Cerebellar cortex (tissue), 1 donor: ENCODE measurements at regions not wholly inside any gene's neighbourhood (a gene's known extent, or its start where the extent isn't known, plus 50 kb on each side); places are given as distances from the start of the nearest gene placed in this dataset.

ENCODE experiments used
- DNase-seq: peaks from one replicate; pipeline ENCODE4 v3.0.0-alpha.2; 2015; ENCODE audit warnings: low spot score

DNA sequence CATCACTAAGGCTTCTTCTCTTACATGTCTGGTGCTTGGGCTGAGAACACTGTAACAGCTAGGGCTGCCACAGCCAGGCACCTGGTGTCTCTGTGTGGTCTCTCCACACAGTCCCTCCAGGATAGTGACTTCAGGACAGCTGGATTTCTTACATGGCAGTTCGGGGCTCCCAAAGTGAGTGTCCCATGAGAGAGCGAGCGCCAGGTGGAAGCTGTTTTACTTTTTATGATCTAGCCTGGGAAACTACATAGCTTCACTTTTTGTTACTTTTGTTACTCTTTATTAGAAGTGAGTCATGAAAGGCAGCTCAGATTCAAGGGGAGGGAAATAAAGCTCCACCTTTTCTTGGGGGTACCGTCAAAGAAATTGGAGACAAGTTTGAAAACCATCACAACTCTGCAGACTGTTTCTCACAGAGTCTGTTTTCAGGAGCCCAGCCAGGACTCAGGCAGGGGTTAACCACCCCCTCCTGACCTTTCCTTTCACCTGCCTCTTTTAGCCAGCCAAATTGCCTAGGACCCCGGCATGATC lies 373.0 kb downstream of the MID1IP1 start:
- no peak for DNase-seq

DNA sequence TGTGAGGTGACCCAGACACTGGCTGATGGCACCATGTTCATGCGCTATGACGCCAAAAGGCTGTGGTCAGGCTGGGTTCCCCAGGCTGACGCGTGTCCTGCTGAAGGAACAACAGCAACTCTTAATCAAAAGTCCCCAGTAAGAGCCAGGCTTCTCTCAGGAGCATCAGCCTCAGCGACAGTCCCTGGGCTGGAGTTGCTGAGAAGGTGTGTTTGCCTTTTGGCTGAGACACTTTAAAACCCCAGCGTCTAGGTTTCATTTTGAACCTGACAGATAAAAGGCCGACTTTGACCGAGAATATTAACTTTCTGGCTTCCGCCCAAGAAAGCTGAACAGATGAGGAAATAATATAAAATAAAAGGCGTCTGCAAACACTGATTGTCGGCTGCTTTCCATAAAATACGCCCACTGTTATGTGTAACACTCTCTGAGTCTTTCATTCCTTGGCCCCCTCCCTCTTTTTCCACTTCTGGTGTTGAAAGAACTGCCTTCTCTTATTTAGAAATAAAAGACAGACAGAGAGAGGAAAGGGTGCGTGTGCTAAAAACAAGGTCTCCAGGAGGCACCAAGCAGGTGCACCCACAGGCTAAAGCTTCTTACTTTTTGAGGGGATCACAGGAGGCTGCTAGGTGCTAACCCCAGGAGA lies 373.6 kb downstream of the MID1IP1 start:
- DNase-seq, result no peak

DNA sequence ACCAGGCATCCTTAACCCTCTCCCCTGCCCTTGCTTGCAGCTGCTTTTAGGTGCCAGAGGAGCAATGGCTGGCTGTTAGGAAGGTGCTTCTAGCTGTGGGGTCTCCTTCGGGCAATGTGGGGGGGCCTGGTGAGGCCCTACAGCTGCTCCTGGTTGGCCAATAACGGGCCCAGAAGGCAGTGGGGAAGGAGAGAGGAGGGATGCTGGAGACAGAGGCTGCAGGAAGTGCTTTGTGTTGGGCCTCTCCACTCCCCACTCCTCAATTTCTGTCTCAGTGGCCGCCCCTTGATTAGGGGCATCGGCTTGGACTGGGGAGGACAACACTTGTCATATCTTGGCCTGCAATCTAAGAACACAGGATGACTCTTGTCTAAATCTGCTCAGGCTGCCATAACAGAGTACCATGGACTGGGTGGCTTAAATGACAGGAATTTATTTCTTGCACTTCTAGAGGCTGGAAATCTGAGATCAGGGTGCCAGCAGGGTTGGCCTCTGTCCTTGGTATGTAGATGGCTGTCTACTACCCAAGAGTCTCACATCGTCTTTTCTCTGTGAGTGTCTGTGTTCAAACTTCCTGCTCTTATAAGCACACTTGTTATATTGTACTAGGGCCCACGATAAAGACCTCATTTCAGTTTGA lies 374.3 kb downstream of the MID1IP1 start:
- no peak for DNase-seq

DNA sequence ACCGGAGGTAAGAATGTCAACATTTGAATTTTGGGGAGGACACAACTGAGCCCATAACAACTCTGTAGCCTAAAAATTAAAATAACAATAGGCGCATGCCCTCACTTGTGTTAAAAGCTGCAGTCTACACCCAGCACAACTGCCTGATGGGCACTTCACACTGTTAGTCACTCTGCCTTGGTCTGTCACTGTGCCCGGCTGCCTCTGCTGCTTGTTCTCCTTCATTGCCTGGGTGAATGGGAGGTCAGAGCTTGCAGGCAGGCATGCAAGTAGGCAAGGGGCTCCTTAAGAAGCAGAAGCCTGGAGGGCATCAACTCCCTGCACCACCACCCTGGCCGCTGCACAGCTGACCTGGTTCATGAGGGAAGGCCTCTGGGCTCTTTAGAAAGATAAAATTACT lies 374.8 kb downstream of the MID1IP1 start:
- no peak for DNase-seq

DNA sequence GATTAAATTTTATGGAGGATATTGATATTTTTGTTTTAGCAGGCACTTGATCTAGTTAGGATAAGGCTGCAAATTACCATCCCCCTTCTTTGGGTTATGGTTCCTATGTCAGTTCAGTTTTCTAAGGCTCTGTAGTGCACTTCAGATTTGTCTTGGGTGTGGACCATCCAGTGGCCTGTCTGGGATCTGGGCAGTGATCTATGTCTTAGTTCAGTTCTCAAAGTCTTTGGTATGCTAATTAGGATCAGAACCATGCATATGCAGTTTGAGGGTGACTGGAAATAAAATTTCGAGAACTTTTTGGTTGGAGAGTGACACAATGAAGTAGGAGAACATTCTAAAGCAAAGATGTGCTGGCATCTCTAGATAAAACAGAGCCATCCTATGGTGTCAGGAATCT lies 388.2 kb downstream of the MID1IP1 start:
- DNase-seq, result no peak

DNA sequence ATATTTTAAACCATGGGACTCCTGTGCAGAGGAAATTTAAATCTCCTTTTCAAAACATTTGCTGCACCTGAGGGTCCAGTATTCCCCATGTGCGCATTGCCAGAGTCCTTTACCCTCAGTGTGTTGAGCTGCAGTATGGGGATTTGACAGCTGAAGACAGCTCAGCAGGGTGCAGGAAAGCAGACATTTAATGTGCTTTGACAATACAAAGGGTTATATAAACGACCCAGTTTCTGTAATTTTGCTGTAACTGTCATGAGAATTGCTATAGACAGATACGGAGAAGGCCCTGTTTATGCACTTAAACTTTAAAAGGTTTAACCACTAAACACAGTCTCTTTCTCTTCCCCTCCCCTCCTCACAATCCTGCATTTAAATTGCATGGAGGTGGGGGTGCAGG lies 393.4 kb downstream of the MID1IP1 start:
- peak; percentile 26 for DNase-seq

DNA sequence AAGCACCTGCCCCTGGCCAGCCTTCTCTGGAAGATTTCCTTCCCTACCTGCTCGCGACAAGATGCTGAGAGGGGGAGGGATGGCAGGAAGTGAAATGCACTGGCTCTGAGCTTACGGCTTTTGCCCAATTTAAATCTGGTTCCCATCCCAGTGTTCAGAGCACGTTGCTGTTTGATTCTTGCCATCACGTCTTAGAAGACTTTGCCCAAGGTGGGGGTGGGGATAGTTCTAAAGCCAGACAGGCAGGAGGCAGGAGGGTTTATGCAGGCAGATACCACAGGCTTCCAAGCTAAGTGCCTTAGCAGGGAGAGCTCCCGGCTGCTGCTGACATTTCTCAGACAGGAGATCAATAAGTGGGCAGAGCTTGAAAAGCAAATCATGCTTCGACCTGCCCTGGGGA lies 393.9 kb downstream of the MID1IP1 start:
- DNase-seq, result peak; percentile 28

DNA sequence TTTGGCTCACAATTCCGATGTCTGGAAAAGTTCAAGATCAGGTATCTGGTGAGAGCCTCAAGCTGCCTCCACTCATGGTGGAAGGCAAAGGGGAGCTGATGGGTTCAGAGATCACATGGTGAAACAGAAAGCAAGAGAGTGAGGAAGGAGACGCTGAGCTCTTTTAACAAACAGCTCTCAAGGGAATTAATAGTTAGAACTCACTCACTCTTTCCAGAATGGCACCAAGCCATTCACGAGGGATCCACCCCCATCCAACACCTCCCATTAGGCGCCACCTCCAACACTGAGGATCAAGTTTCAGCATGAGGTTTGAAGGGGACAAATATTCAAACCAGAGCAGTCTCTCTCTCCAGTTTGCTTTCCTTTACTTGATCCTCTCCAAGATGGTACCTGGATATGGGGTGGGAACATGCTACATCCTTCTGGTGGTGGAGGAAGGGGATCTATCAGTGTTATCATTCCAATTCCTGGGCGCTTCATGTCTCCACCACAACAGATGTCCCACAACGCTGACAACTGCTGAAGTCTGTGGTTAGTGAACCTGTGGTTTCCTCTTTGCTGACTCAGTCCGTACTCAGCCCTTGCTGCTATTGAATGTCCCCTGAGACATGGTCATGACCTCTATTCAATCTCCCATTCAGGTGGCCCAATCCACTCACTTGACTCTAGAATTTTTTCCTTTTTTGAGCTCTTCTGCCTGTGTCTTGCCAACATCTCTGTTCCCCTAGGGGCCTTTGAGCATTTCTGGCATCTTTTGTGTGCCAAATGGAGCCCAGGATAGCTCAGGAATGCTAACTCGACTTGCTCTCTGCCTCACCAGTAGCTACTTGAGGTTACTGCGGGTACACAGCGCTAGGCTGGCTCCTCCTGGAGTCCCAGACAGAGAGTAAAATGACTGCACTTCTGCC lies 395.2 kb downstream of the MID1IP1 start:
- no peak for DNase-seq

DNA sequence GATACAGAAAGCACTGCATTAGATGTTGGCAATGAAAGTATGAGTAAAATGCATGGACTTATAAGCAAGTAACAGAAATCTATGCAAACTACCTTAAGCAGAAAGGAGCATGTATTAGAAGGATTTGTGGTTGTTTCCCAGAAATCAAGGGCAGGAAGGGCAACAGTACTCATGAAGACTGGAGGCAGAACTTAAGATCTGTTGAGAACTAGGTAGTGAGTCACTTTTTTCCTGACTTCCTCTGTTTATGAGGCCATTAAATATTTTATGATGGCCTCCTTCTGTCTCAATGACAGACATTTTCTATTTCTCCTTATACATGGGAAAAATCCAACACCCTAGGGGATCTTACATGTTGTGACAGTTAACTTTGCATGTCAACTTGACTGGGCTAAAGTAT lies 398.2 kb downstream of the MID1IP1 start:
- DNase-seq, result no peak

DNA sequence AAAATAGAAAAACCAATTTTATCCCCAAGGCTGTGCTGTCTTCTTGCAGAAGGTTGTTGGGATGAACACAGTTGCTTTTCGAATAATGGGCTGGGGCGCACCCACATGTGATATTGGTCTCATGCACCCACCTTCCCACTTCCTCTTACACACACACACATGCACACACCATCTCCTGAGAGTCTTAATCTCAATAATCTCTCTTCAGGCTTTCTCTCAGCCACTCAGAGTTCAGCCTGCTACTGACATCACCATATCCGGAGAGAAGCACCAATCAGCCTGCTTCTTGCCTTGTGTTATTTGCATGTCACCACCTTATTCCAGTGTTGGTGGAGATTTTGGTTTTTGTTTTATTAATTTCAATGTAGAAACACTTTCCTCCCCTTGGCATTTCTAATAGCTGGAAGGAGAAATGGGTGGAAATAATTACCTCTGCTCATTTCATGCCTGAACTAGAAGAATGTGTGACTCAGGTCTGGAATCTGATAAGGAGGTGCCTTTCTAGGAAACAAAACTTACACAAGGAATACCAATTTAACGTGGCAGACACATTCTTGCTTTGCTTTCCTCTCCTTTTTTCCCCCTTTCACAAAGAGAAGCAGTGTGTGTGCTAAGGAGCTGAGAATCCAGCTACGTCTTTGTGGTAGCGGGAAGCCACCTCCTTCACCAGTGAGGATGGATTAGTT lies 400.2 kb downstream of the MID1IP1 start:
- DNase-seq, result no peak

DNA sequence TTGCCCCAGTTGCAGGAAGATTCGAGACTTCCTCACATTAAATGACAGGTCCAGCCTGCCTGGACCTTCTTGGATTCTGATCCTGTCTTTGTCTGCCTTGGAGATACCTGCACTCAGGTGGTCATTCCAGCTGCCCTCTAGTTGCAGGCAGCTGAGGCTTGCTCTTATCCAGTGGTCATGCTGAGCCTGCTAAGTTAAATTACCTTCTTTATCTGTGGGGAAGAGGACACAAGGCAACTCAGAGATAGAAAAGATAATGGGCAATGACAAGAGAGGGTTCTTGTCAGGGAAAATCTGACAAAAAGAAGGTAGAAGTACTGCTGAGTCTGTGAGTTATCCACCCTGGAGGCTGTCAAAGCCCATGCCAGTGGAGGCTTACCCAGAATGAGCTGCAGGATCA lies 401.4 kb downstream of the MID1IP1 start:
- DNase-seq, result no peak

DNA sequence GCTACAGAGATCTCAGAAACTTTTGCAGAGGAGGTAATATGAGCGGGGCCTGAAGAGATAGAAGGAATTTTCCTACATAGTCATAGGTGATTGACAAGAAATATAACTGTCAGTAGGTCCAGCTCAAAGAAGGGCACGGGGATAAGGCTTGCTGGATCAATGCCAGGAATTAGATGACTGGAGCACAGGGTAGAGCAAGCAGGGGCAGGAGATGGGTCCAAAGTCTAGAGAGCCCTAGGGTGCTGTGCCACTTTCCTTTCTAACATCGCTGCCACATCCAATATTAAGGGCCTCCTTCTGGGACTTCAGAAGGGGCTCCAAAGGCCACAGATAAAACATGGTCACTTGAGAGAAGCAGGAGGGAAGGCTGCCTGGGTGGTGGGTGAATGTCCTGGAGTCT lies 402.2 kb downstream of the MID1IP1 start:
- DNase-seq, result no peak

DNA sequence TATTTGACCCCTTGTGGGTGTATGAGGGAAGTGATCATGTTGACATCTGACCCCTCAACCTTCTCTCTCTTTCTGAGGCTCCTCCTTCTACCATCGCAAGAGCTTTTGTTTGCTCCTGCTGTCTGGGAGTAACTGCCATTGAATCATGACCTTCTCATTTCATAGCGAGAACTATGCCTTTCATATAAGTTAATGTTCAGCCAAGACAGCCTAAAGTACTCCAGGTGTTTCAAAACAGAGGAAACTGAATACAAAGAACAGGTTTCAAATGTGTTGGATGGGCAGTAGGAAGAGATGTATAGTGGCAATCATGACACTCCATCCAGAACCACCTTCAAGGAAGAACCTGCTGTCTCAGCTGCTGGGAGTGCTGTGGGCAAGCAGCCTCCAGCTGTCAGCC lies 403.1 kb downstream of the MID1IP1 start:
- no peak for DNase-seq

DNA sequence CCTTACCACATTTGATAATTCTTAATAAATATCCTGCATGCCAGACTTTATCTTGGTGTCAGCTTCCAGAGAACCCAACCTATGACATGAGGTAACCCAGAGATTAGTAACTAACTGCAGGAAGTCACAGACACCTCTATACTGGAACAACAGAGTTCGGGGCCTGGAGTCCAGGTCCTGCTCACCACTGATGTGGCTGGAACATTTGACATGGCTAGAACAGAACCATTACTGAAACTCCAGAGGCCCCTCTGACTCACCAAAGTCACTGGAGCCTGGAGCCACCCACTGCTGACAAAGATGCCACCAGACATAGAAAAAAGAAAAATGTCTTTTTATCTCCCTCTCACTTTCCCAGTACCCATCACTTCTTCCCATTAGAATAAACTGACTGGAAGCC lies 403.7 kb downstream of the MID1IP1 start:
- DNase-seq, result no peak

DNA sequence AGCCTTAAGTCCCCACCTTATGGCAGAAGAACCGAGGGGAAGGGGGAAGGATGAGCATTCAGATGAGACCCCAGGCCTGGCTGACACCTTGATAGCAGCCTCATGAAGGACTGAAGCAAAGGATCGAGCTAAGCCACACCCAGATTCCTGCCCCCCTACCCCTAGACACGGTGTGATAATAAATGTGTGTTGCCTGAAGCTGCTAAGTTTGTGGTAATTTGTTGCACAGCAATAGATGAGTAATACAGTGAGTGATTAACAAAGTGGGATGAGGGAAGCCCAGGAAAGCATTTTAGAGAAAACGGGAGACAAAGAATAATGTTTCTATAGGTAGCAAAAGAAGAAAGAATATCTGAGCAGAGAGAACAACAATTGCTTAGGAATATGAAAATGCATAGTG lies 404.2 kb downstream of the MID1IP1 start:
- no peak for DNase-seq

DNA sequence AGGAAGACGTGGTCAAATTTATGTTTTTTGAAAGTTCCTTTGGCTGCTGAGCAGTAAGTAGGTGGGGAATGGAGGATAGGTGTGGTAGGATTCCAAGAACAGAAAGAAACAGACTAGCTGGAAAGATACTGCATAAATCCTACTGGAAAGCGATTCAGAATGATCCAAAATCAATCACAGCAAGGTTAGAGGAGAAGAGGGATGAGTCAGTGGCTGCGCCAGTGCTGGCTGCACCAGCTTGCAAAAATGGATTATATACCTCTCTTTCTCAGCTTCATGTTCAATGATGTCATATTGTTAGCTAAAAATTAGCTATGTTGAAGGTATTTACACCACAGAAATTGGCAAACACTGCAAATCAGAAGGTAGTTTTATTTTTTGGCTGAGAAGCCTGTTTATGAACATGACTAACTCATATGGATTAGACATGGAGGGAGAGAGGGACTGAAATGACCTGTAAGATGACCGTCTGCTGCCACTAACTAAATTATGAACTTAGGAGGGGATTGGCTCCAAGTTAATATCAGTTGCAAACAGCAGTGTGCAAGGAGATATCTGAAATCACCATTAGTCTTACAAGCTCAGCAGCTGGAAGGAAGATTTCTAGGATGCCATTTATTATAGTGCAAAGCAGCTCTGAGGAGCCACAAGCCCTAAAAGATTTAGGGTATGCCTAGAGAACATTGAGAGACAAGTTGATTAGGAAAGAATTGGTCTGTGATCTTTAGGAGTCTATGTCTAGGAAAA lies 405.3 kb downstream of the MID1IP1 start:
- no peak for DNase-seq

DNA sequence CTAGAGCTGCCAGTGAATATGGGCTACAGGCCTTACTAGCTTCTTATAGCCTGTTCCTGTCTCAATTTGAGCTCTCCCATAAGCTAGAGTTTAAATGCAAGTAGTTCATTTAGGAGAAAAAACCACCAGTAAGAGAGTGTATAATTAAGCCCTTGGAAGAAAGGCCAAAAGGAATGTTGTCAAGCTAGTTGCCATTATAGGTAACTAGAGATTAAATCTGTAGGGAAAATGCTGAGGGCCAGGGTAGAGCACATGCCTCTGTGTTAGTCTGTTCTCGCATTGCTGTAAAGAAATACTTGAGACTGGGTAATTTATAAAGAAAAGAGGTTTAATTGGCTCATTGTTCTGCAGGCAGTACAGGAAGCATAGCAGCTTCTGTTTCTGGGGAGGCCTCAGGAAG lies 410.2 kb downstream of the MID1IP1 start:
- DNase-seq, result no peak

DNA sequence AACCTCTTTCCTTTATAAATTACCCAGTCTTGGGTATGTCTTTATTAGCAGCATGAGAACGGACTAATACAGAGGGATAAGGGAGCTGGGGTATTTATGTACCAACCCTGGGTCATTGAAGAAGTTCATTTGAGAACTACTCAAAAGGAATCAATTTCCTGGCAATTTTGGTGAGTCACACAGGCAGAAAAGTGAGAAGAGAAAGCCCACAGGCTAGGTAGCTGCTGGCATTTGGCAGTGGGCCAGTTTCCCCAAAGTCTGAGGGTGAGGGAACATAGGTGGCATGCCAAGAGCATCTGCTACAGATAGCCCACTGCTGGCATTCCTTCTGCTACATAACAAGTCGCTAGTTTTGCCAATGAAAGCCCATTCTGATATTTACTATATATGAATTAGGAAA lies 411.2 kb downstream of the MID1IP1 start:
- DNase-seq, result no peak

DNA sequence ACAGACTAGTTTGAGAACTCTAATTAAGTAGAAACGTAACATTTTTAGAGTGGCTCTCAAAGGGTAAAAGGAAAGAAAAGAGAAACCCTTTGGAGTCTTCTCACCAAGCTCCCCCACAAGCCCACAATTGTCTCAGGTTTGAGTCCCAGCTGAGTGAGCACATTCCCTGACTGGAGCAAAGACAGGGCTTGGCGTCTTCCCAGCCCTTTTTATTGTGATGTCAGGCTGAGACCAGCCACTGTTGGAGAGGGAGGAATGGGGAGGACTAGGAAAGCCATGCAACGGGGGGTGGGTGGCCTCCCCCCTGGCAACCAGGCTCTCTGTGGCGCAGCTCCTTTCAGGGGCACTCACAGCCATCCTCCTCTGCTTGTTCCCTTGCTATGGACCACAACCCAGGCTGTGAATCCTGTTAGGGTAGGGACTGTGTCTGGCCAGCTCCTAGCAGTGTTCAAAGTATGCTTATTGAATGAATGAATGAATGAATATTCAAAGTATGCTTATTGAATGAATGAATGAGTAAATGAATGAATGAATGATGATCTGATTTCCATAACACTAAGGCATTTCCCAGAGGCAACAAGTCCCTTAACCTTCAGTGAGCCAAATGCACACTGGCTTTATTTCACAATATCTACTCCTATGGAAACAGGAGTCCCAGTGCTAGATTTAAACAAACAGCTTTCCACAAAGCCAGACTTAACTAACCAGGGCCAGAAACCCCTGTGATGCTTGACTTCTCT lies 413.3 kb downstream of the MID1IP1 start:
- no peak for DNase-seq

DNA sequence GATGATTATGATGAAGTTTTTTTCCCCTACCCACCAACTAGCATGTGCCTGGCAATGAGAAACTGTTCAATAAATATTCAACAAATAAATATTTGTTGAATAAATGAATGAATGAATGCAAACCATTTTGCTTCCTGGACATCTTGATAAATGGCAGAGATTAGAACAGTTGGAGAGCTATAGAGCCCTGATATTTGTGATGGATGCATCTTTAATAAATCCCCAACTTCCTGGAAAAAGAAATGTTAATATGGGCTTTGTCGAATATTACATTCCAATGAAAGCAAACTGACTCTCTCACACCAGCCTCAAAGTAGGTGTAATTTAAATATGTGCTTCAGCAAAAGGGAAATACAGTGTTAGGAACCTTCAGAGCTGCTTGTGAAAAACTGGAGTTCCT lies 419.7 kb downstream of the MID1IP1 start:
- DNase-seq, result no peak
